Lower leg skin (tissue), 3 donors: ENCODE measurements at regions not wholly inside any gene's neighbourhood (a gene's known extent, or its start where the extent isn't known, plus 50 kb on each side); places are given as distances from the start of the nearest gene placed in this dataset.

Experiments used
- CTCF ChIP-seq, 3 donors: fragments of 450-650 bp; IDR thresholded peaks; one replicate each; pipeline ENCODE4 v1.5.1; 2016; ENCODE audit warnings: antibody characterized with exemption in 3 of 3, mild to moderate bottlenecking in 3 of 3, moderate library complexity in 2 of 3
- POLR2A ChIP-seq, 2 donors: fragments of 450-650 bp; IDR thresholded peaks; one replicate each; pipeline ENCODE4 v1.6.1; 2016 to 2017; ENCODE audit warnings: antibody characterized with exemption in 2 of 2, mild to moderate bottlenecking in 1 of 2, moderate library complexity in 1 of 2

DNA sequence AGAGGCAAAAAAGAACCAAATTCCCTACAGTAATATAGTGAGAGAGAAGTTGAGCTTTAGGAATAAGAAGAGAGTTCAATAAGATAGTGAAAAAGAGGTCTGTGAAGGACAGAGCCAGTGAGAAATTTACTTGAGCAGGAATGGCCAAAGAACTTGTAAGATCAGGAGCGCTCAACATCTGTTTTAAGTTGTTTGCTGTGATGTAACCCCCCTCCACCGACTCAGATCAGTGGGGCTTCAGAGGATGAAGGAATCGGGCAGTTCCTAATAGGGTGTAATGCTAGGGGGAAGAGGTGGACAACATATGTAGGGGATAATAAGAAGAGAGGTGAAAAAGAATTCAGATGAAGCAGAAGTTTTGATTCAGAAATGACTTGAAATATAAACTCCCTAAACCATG lies 85.3 kb upstream of the FNDC3A start:
- TF ChIP-seq CTCF (IDR thresholded peaks at IDR 0.05), result no peak
- TF ChIP-seq POLR2A (IDR thresholded peaks at IDR 0.05), result no peak
